PC-9 (cell line): ENCODE measurements at regions not wholly inside any gene's neighbourhood (a gene's known extent, or its start where the extent isn't known, plus 50 kb on each side); places are given as distances from the start of the nearest gene placed in this dataset.
"Not testable (repeated sequence)": the region's sequence is repeated elsewhere in the genome, so short reads cannot be mapped to it uniquely, and the experiment has no call there.

Experiments used
- CTCF ChIP-seq: fragments of 200-600 bp; sonication (generic); conservative IDR thresholded peaks from 2 replicates; pipeline ENCODE4 v1.6.1; 2017; ENCODE audit warnings: mixed run types, antibody characterized with exemption, mild to moderate bottlenecking, moderate library complexity
- EZH2 ChIP-seq: fragments of 200-600 bp; sonication (generic); IDR thresholded peaks from 2 replicates; pipeline ENCODE4 v1.8.0; 2017; ENCODE audit warnings: antibody characterized with exemption, low read depth

- TF ChIP-seq CTCF, EZH2: not testable (repeated sequence)
Measured at GRCh38 chr16:88206516-88206915, 176.2 kb upstream of the ZNF469 start.
